SU-DHL-6 (cell line): ENCODE measurements at regions not wholly inside any gene's neighbourhood (a gene's known extent, or its start where the extent isn't known, plus 50 kb on each side); places are given as distances from the start of the nearest gene placed in this dataset.

Experiments used
- CTCF ChIP-seq: fragments of 200-600 bp; sonication (generic); IDR thresholded peaks from one replicate; pipeline ENCODE4 v1.5.1; 2017; ENCODE audit warnings: antibody characterized with exemption, mild to moderate bottlenecking, low read length, moderate library complexity; ENCODE audit not compliant: insufficient read depth, poor library complexity, severe bottlenecking
- EZH2phosphoT487 ChIP-seq: fragments of 200-600 bp; sonication (generic), shearing (Covaris generic); conservative IDR thresholded peaks from 2 replicates; pipeline ENCODE4 v1.6.1; 2018; ENCODE audit warnings: mild to moderate bottlenecking, antibody characterized with exemption, low read length, moderate library complexity, mixed read lengths

- TF ChIP-seq CTCF (no peak), EZH2phosphoT487 (no peak)
Measured at GRCh38 chr7:16265863-16266458, 155.4 kb downstream of the CRPPA start.
